ENCODE measurements at regions not wholly inside any gene's neighbourhood (a gene's known extent, or its start where the extent isn't known, plus 50 kb on each side); places are given as distances from the start of the nearest gene placed in this dataset.

GRCh38 chr2:128817813-128818212 lies 499.1 kb upstream of the HS6ST1 start:
- no peak for DNase-seq (ENCODE audit: low spot score)

GRCh38 chr2:128818248-128818647 lies 499.6 kb upstream of the HS6ST1 start:
- no peak for DNase-seq (ENCODE audit: low spot score)

DNA sequence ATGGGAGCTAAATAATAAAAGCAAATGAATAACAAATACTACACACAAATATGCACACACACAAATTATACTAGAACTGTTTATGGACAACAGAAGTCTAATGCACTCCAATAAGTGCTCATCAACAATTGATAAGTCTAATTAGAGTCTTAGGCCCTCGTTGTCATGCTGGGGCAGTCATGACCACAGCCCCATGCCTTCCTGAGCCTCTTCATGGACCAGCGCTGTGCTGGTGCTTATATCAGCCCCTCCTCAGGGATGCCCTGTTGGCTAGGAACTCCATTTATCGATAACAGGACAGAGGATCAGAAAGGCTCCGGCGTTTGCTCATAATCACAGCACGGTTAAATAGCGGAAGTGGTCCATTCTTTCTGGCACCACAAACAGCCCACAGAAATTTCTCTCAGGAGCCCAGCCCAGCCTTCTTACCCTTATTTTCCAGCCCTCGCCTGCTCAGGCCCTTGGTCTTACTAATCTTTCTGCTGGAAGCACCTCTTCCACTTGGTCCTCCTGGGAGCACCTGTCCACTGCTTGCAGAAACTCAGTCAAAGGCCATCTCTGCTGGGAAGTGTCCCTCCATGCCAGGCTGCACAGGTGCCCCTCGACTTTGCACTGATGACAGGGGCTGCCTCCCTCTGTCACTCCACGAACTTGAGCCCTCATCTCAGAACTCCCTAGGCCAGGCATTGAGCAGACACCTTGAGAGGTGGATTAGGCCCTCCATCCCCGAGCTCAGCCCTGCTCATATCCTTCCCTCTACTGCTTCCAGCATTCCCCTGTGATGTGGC lies 500.2 kb upstream of the HS6ST1 start:
- DNase-seq (ENCODE audit: low spot score) = no peak

DNA sequence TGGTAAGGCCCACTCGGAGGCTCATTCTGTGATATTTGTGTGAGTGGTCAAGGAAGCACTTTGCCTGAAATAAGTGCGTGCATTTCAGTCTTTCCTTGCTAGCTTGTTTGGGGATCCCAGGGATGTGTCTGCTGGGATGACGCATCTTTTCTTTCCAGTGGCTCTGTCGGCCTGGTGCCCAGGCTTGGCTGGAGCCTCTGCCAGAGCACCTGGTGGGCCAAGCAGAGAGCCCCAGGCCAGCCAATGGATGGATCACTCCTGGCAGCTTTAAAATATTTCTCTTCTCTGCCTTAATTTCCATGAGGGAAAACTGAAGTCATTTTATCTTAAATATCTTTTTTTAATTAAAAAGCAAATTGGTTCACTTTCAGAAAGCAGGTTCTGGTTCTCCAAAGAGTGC lies 501.8 kb upstream of the HS6ST1 start:
- no peak for DNase-seq (ENCODE audit: low spot score)

- DNase-seq (ENCODE audit: low spot score) = no peak
Measured at GRCh38 chr2:128821010-128821409, 502.3 kb upstream of the HS6ST1 start.

GRCh38 chr2:128832946-128833663 lies 514.4 kb upstream of the HS6ST1 start:
- DNase-seq (ENCODE audit: low spot score) = no peak

DNA sequence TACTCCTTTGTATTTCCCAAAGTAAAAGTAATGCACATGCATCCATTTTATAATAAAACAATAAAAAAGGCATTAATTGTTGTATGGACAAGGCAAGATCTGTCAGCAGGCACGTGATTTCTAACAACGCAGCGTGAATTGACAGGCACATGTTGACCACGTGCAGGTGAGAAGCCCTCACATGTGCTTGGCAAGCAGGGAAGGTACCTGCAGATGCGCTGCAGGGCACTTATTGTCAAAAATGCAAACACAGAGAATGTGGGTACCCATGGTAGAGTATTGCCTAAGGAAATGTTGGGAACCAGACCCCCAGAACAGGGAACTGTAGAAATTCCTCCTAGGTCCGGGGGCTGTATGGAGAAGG lies 515.0 kb upstream of the HS6ST1 start:
- DNase-seq (ENCODE audit: low spot score) = no peak

DNA sequence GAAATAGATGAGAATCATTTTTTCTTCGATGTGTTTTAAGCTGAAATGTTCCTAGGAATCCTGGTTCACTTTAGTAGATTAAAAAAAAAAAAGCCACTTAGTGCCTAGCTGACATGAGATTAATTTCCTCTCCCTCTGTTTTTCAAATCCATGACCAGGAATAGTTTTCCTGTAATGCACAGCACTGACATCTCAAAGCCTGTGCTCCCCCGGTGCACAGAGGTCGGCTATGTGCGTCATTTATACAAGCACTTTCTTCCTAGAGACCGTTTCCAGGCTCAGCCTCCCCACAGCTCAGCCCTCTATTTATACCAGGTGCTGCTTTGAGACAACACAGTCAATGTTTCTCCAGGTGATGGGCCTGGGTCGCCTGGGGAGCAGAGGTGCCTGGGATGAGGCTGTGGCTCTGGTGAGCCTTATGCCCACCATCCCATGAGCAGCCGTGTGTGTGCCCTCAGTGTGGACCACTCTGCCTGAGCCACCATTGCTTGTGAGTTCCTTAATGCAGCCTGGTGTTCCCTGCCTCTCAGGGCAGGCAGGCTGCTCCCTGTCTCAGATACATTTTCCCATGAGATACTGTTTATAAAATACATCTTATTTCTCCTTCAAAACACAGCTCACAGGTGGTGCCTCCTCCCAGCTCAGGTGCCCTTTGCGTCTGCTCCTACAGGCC lies 515.7 kb upstream of the HS6ST1 start:
- no peak for DNase-seq (ENCODE audit: low spot score)

- DNase-seq (ENCODE audit: low spot score) = no peak
Measured at GRCh38 chr2:128834880-128835252, 516.2 kb upstream of the HS6ST1 start.

- DNase-seq (ENCODE audit: low spot score) = no peak
Measured at GRCh38 chr2:128835342-128835855, 516.7 kb upstream of the HS6ST1 start.

DNA sequence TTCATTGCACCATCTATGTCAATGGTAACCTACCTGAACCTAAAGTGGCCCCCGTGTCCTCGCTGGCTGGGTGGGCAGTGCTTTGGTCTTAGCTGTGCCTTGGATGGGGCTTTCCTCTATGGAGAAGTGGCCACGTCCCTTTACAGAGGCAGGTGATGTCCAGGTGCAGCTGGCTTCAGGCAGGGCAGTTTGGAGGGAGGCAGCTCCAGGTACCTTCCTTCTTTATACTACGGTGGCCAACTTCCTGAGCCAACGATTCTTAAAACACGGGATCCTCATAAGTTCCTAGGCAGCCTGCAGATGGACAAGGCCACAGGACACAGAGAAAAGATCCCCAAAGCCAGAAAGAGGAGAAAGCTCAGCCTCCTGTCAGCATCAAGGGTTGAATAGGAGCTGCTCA lies 517.3 kb upstream of the HS6ST1 start:
- DNase-seq (ENCODE audit: low spot score) = no peak

- no peak for DNase-seq (ENCODE audit: low spot score)
Measured at GRCh38 chr2:128836559-128837100, 518.0 kb upstream of the HS6ST1 start.

- no peak for DNase-seq (ENCODE audit: low spot score)
Measured at GRCh38 chr2:128838244-128838643, 519.6 kb upstream of the HS6ST1 start.

- no peak for DNase-seq (ENCODE audit: low spot score)
Measured at GRCh38 chr2:128841803-128842202, 523.1 kb upstream of the HS6ST1 start.

DNA sequence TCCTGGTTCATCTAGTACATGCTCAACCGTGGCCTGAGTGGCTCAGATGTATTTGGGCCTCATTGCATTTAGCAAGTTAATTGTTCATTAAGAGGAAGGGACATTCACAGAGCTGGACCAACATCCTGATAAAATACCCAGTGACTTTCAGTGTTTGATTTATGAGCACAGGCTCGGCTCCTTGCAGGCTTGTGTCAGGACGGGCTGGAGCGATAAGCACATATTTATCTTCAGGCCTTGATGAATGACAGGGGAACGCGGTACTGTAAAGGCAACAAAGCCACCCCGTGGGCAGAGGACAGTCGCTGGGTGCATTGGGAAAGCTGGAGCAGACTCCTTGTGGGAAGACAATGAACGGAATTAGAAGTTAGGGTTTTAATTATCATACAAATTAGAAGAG lies 548.6 kb upstream of the HS6ST1 start:
- no peak for DNase-seq (ENCODE audit: low spot score)

- DNase-seq (ENCODE audit: low spot score) = no peak
Measured at GRCh38 chr2:128867936-128868636, 549.4 kb upstream of the HS6ST1 start.

- DNase-seq (ENCODE audit: low spot score) = no peak
Measured at GRCh38 chr2:128868686-128869551, 550.3 kb upstream of the HS6ST1 start.

GRCh38 chr2:128874608-128875007 lies 555.9 kb upstream of the HS6ST1 start:
- no peak for DNase-seq (ENCODE audit: low spot score)

GRCh38 chr2:128876986-128877983 lies 558.6 kb upstream of the HS6ST1 start:
- no peak for DNase-seq (ENCODE audit: low spot score)

GRCh38 chr2:128879161-128879560 lies 560.5 kb upstream of the HS6ST1 start:
- no peak for DNase-seq (ENCODE audit: low spot score)
